Muscle of leg (tissue), 3 donors: ENCODE measurements at regions not wholly inside any gene's neighbourhood (a gene's known extent, or its start where the extent isn't known, plus 50 kb on each side); places are given as distances from the start of the nearest gene placed in this dataset.

Experiments
- DNase-seq: peaks from one replicate; pipeline ENCODE4 v3.0.0; 2013
- H3K27ac ChIP-seq: one replicate; pipeline ENCODE4 v1.5.1; 2013; ENCODE audit warnings: mild to moderate bottlenecking, low read length, control low read depth
- H3K27me3 ChIP-seq: one replicate; pipeline ENCODE4 v1.6.1; 2013; ENCODE audit warnings: low read length; ENCODE audit not compliant: control insufficient read depth, insufficient read depth
- H3K36me3 ChIP-seq: one replicate; pipeline ENCODE4 v1.6.1; 2013; ENCODE audit warnings: low read length; ENCODE audit not compliant: control insufficient read depth, insufficient read depth
- H3K4me1 ChIP-seq: one replicate; pipeline ENCODE4 v1.6.1; 2013; ENCODE audit warnings: low read length; ENCODE audit not compliant: control insufficient read depth, insufficient read depth
- H3K4me3 ChIP-seq: one replicate; pipeline ENCODE4 v1.5.1; 2013; ENCODE audit warnings: low read length, control low read depth
- H3K9me3 ChIP-seq: replicated peaks from 2 replicates; pipeline ENCODE4 v1.6.1; 2013; ENCODE audit warnings: low read depth, low read length; ENCODE audit not compliant: control insufficient read depth
- WGBS: methylation state at CpG from one replicate; pipeline ENCODE4 v1.1.5; 2013; ENCODE audit warnings: missing lambda C conversion rate; ENCODE audit not compliant: insufficient coverage; 5-methylcytosine and 5-hydroxymethylcytosine counted together

DNA sequence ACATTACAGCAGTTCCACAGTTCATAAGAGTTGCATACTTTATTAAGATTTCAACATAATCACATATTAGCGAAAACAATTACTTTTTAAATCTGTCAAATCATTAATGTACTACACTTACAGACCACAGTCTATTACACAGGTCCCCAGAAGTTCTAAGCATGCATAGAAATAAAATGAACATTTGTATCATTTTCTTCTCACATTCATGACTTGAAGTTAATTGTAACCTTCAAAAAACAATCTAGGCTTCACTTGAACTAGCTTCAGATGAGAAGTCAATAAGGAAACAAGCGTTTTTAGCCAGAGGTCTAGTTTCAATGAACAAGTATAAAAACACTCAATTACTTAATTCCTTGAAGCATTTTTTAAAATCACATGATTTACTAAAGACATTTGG lies 238.3 kb downstream of the HACE1 start:
- Histone ChIP-seq H3K4me1 (no peaks in the 10 kb centered on the region), H3K9me3 (no peaks in the 10 kb centered on the region), H3K36me3 (no peaks in the 10 kb centered on the region), H3K27me3 (no peaks in the 10 kb centered on the region), H3K27ac (no peak overlapping the region), H3K4me3 (no peak overlapping the region)
- no CpG with 5 or more reads among the region's 2 CpGs for WGBS
- DNase-seq = no peak

DNA sequence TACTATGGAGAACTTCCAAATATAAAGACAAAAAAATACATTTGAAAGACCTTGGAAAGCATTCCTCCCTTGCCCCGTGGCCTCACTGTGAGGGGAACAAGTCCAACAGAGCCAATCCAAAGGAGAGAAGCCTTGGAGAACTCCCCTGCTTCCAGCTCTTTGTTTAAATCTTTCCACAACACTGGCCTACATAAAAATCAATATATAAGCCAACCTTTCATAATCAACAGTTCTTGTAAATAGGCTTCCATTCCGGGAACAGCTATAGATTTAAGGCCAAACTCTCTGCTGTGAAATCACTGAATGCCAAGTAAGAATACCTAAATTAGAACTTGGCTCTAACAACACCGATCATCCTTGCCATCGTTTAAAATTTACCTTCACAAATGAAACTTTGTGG lies 242.1 kb downstream of the HACE1 start:
- WGBS = 56% methylated on average over 1 of the region's 4 CpGs
- peak; percentile 77 for DNase-seq
- Histone ChIP-seq H3K27me3 (no peaks in the 10 kb centered on the region), H3K27ac (no peak overlapping the region), H3K4me1 (no peaks in the 10 kb centered on the region), H3K4me3 (no peak overlapping the region), H3K36me3 (no peaks in the 10 kb centered on the region), H3K9me3 (no peaks in the 10 kb centered on the region)

DNA sequence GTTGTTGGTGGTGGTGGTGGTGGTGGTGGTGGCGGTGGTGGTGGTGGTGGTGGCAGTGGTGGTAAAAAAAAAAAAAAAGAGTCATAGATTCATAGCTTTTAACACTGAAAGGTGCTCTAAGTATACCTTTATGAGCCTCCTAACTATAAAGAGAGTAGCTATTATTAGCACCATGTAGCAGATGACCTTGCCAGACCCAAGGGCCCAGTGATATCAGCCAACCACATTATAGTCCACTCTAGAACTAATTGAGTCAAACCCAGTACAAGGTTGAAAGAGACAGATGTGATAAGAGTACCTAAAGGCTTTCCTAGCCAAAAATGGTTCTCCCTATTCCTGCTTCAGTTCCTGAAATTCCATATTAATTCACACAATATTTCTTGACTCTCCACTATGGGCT lies 245.3 kb downstream of the HACE1 start:
- no peak overlapping the region for H3K27ac ChIP-seq
- no peaks in the 10 kb centered on the region for H3K9me3 ChIP-seq
- no peaks in the 10 kb centered on the region for H3K27me3 ChIP-seq
- DNase-seq = no peak
- H3K4me3 ChIP-seq = no peak overlapping the region
- no CpG with 5 or more reads among the region's 1 CpG for WGBS
- no peaks in the 10 kb centered on the region for H3K4me1 ChIP-seq
- H3K36me3 ChIP-seq = no peaks in the 10 kb centered on the region

DNA sequence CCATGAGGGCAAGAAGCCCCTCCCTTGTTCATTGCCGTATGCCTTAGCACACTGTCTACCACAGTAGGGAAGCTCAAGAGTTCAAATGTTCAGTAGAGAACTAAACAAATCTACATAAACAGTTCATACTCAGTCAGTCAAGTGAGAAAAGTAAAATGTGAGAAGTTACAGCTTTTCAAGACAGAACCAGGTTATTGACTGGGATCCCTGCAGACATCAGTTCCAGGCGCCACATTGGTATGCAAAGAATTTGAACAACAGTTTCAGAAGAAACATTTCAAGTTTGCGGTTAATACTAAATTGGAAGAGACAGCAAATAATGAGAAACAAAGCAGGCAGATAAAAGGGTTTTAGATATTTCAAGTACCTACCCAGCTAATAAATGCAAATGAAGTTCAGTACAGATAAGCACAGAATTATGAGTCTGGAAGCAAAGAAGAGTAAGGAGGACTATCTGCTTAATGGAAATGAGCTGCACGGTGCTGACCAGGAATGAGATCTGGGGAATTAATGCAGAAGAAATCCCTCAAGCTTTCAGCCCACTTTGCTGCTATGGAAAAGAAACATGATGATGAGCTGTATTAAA lies 246.2 kb downstream of the HACE1 start:
- H3K27me3 ChIP-seq = no peaks in the 10 kb centered on the region
- no peak for DNase-seq
- 71% methylated on average over 1 of the region's 4 CpGs for WGBS
- no peak overlapping the region for H3K4me3 ChIP-seq
- no peaks in the 10 kb centered on the region for H3K4me1 ChIP-seq
- no peak overlapping the region for H3K27ac ChIP-seq
- no peaks in the 10 kb centered on the region for H3K9me3 ChIP-seq
- H3K36me3 ChIP-seq = no peaks in the 10 kb centered on the region

DNA sequence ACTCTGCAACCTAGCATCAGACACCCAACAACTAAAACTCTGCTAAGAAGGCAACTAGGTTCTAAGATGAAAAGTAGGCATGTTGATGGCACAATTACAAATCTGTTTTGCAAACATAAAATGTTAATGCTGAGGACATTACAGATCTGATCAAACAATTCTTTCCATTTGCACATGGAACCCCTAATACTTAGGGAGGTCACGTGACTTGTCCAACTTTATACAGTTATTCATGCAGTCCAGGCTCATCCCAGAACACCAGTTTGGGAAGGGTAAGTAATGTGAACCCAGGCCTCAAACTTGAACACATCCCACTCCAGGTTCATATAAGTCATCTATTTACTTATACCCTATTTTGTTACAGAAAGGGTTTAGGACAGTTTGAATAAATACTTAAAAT lies 247.2 kb downstream of the HACE1 start:
- DNase-seq = no peak
- Histone ChIP-seq H3K27me3 (no peaks in the 10 kb centered on the region), H3K36me3 (no peaks in the 10 kb centered on the region), H3K4me3 (no peak overlapping the region), H3K4me1 (no peaks in the 10 kb centered on the region), H3K27ac (no peak overlapping the region), H3K9me3 (no peaks in the 10 kb centered on the region)
- WGBS = no CpG with 5 or more reads among the region's 1 CpG

DNA sequence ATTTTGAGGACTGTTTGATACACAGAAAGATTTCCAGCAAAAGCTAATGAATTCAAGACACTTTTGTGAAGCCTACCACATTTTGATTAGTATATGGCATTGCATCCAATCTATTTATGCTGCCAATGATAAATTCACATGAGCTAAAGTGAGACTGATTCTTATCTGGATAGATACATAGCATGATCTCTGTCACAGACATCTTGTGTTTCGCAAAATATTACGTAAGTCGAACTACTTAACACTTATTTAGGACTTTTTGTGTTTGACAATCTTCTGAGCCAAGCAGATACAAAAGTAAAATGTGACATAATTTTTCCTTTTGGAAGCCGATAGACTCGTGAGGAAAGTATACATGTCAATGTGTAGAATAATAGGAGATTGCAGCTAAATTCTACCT lies 251.6 kb downstream of the HACE1 start:
- H3K36me3 ChIP-seq = no peaks in the 10 kb centered on the region
- no peaks in the 10 kb centered on the region for H3K9me3 ChIP-seq
- no peak overlapping the region for H3K4me3 ChIP-seq
- no peaks in the 10 kb centered on the region for H3K27me3 ChIP-seq
- no CpG with 5 or more reads among the region's 5 CpGs for WGBS
- no peaks in the 10 kb centered on the region for H3K4me1 ChIP-seq
- H3K27ac ChIP-seq = no peak overlapping the region
- no peak for DNase-seq

DNA sequence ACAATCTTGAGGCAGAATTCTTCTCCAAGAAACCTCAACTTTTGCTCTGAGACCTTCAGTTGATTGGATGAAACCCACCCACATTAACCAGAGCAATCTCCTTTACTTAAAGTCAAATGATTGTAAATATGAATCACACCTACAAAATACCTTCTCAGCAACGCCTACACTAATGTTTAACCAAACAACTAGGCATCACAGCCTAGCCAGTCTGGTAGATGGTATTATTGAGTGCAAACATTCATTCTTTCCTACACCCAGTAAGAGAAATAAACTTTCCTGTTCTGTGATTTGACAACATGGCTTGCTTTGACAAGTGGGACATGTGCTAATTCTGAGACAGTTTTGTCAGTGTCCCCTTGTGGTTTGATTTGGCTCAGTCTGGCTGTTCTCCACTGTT lies 252.2 kb downstream of the HACE1 start:
- no peak overlapping the region for H3K27ac ChIP-seq
- no peak overlapping the region for H3K4me3 ChIP-seq
- no peaks in the 10 kb centered on the region for H3K4me1 ChIP-seq
- H3K27me3 ChIP-seq = no peaks in the 10 kb centered on the region
- H3K9me3 ChIP-seq = no peaks in the 10 kb centered on the region
- no CpG with 5 or more reads among the region's 1 CpG for WGBS
- H3K36me3 ChIP-seq = no peaks in the 10 kb centered on the region
- no peak for DNase-seq

DNA sequence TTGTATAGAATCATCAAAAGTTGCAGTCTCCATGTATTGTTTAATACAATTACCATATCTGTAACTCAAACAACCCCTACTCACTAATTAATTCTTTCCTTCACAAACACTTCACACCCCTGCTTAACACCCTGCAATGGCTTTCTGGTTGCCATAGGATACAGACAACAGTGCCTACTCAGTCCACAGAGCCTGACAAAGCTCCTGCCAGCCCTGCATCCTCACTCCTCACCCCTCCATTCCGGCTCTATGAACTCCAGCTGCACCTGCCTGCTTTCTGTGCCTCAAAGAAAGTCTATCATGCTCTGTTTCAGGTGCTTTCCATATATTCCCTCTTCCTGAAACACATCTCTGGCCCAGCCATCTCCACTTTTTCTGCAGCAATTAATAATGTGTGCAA lies 253.4 kb downstream of the HACE1 start:
- 83% methylated on average over 1 of the region's 1 CpG for WGBS
- H3K36me3 ChIP-seq = no peaks in the 10 kb centered on the region

DNA sequence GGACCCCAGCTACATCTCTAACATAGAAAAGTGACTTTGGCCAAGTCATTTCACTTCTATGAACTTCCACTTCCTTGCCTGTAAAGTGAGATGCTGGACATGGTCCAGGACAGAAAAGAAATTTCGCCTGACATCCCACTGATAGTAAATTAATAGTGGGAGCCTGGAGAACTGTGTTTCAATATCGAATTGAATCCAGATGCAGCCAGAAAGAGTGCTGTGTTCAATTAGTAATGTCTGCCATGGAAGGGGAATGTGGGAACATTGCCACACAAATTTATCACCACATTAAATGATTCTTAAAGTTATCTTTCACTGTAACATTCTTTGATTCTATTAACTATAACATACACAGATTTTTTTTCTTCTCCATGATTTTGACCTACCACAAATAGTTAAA lies 255.0 kb downstream of the HACE1 start:
- no peak for DNase-seq
- WGBS = no CpG with 5 or more reads among the region's 2 CpGs
- no peak overlapping the region for H3K4me3 ChIP-seq
- H3K9me3 ChIP-seq = no peaks in the 10 kb centered on the region
- no peak overlapping the region for H3K27ac ChIP-seq
- no peaks in the 10 kb centered on the region for H3K36me3 ChIP-seq
- no peaks in the 10 kb centered on the region for H3K4me1 ChIP-seq
- H3K27me3 ChIP-seq = no peaks in the 10 kb centered on the region

More for the DNA sequence above, 253.4 kb downstream of the HACE1 start:
- H3K4me3 ChIP-seq = no peak overlapping the region
- H3K27ac ChIP-seq = no peak overlapping the region
- H3K27me3 ChIP-seq = no peaks in the 10 kb centered on the region
- no peaks in the 10 kb centered on the region for H3K9me3 ChIP-seq
- no peak for DNase-seq
- H3K4me1 ChIP-seq = no peaks in the 10 kb centered on the region

DNA sequence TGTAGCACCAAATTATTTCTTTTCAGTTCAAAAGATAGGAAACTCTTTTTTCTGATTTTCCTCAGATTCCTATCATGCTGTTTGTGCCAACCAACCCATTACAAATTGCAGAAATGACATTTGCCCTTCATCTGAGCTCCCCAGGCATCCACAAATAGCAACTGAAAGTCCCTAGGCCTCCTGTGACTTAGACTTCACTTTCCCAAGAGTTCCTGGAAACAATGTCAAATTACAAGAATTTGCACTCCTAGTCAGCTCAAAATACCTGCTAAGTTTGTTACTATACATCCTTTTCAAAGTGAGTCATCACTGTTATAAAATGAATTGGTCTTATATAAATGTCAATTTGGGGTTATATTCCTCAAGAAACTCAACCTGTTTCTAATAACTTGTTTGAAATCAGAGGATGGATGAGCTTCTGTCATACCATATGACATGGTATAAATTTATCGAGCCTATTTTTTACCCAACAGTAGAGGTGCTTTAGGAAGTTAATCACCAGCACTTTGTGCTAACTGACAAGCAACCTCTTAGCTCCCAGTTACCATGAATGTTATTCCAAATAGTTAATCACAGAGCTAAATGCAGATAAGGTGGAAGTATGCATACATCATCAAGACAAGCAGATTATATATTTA lies 256.5 kb downstream of the HACE1 start:
- WGBS = no CpG with 5 or more reads among the region's 1 CpG
- peak; percentile 41 for DNase-seq
- H3K27ac ChIP-seq = no peak overlapping the region

DNA sequence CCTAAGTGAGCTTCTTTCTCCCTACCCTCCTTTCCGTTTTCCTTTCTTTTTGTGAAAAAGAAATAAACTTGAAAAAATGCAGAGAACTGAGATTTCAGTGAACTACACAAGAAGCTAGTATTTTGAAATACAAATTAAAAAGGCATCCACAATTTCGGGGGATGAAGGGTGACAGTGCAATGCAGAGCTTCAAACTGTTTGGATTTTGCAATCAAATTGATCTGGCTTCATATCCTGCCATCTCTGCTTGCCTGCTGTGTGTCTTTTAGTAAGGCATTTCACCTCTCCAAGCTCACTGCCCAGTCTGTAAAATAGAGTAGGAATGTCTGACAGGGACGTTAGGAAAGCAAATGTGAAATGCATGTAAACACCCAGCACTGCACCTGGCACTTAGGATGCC lies 258.0 kb downstream of the HACE1 start:
- H3K4me3 ChIP-seq = no peak overlapping the region
- no peaks in the 10 kb centered on the region for H3K27me3 ChIP-seq
- no peak for DNase-seq
- H3K9me3 ChIP-seq = no peaks in the 10 kb centered on the region
- H3K4me1 ChIP-seq = no peaks in the 10 kb centered on the region
- no peaks in the 10 kb centered on the region for H3K36me3 ChIP-seq
- no peak overlapping the region for H3K27ac ChIP-seq
- no CpG with 5 or more reads among the region's 3 CpGs for WGBS

More for the DNA sequence above, 256.5 kb downstream of the HACE1 start:
- Histone ChIP-seq H3K9me3 (no peaks in the 10 kb centered on the region), H3K27me3 (no peaks in the 10 kb centered on the region), H3K4me3 (no peak overlapping the region), H3K36me3 (no peaks in the 10 kb centered on the region), H3K4me1 (no peaks in the 10 kb centered on the region)
